Loucy (cell line): ENCODE measurements at regions not wholly inside any gene's neighbourhood (a gene's known extent, or its start where the extent isn't known, plus 50 kb on each side); places are given as distances from the start of the nearest gene placed in this dataset.

Source experiments
- H2AFZ ChIP-seq: fragments of 200-600 bp; sonication (generic); 2 replicates; pipeline ENCODE4 v1.6.0; 2016; ENCODE audit warnings: antibody characterized with exemption, mild to moderate bottlenecking, low read length, moderate library complexity
- H3F3A ChIP-seq: fragments of 200-600 bp; 2 replicates; pipeline ENCODE4 v1.6.0; 2016; ENCODE audit warnings: antibody characterized with exemption, low read depth, mild to moderate bottlenecking
- H3K27me3 ChIP-seq: fragments of 200-600 bp; sonication (generic); 2 replicates; pipeline ENCODE4 v1.6.1; 2014; ENCODE audit warnings: low read length, mild to moderate bottlenecking; ENCODE audit not compliant: insufficient read depth, poor library complexity, severe bottlenecking
- H3K36me3 ChIP-seq: fragments of 200-600 bp; sonication (generic); 2 replicates; pipeline ENCODE4 v1.6.1; 2016; ENCODE audit warnings: low read length; ENCODE audit not compliant: insufficient read depth
- H3K4me1 ChIP-seq: fragments of 200-600 bp; sonication (generic); 2 replicates; pipeline ENCODE4 v1.5.1; 2014; ENCODE audit warnings: low read length, mild to moderate bottlenecking; ENCODE audit not compliant: insufficient read depth, poor library complexity, severe bottlenecking
- H3K4me2 ChIP-seq: fragments of 200-600 bp; sonication (generic); 2 replicates; pipeline ENCODE4 v1.6.0; 2014; ENCODE audit warnings: antibody characterized with exemption, low read length, low read depth, mild to moderate bottlenecking; ENCODE audit not compliant: poor library complexity, severe bottlenecking
- H3K4me3 ChIP-seq: fragments of 200-600 bp; sonication (generic); 2 replicates; pipeline ENCODE4 v1.5.1; 2014; ENCODE audit warnings: low read length, mild to moderate bottlenecking, mixed read lengths; ENCODE audit not compliant: poor library complexity, severe bottlenecking
- H3K79me2 ChIP-seq: fragments of 200-600 bp; sonication (generic); 2 replicates; pipeline ENCODE4 v1.6.1; 2014; ENCODE audit warnings: low read length; ENCODE audit not compliant: insufficient read depth
- H3K9ac ChIP-seq: fragments of 200-600 bp; sonication (generic); 2 replicates; pipeline ENCODE4 v1.6.0; 2014; ENCODE audit warnings: mild to moderate bottlenecking, low read depth, low read length, moderate library complexity; ENCODE audit not compliant: poor library complexity, severe bottlenecking
- H3K9me2 ChIP-seq: fragments of 200-600 bp; sonication (generic); replicated peaks from 2 replicates; pipeline ENCODE4 v1.6.1; 2016; ENCODE audit warnings: low read depth, low read length, mixed read lengths
- H3K9me3 ChIP-seq: fragments of 200-600 bp; sonication (generic); 2 replicates; pipeline ENCODE4 v1.6.1; 2014; ENCODE audit warnings: mild to moderate bottlenecking, antibody characterized with exemption, low read length, low read depth; ENCODE audit not compliant: insufficient read depth
- H4K20me1 ChIP-seq: fragments of 200-600 bp; sonication (generic); 2 replicates; pipeline ENCODE4 v1.6.0; 2014; ENCODE audit warnings: antibody characterized with exemption, low read length, mild to moderate bottlenecking; ENCODE audit not compliant: insufficient read depth, poor library complexity, severe bottlenecking
- EZH2phosphoT487 ChIP-seq: fragments of 200-600 bp; IDR thresholded peaks from 2 replicates; pipeline ENCODE4 v1.6.1; 2018; ENCODE audit warnings: antibody characterized with exemption, mild to moderate bottlenecking, moderate library complexity, borderline replicate concordance
- TF ChIP-seq, protein P1 (sequence below): fragments of 200-600 bp; sonication (generic); conservative IDR thresholded peaks from 2 replicates; pipeline ENCODE4 v1.5.1; 2014; ENCODE audit warnings: mild to moderate bottlenecking, antibody characterized with exemption, low read length

DNA sequence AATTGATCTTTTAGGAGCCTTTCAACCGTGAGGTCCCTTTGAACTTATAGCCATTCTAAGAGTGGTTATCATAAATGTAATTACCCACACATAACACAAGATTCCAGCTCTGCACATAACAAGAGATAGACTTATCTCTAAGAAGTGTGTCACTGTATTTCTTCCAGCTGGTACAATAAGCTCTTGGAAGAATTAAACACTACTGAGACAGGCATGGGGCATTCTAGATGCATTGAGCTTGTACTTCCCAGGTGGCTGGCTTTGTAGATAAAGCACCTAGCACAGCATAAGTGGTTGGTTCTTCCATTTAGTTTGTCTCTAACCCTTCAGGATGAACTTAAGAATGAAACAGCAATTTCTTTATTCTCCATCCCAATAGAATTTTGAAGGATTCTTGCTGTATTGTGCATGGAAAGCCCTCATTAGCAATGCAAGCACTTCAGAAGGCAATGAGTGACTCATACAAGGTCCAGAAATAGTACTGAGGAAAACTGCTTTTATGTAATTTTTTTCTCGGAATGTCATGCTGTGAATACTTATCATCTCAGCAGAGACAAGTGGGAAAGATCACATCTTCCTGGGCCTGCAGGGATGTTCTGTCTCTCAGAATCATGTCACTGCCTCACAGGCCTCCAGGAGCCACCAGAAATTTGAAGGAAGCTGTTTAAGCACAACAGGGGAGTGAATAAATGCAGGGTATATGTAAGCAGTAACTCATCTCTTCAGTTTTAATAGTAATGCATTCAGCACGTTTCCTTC is 91.1 kb upstream of the CD180 start:
- Histone ChIP-seq H3K79me2 (no peaks in the 10 kb centered on the region), H2AFZ (no peak overlapping the region), H3K9me3 (no peaks in the 10 kb centered on the region), H3K27me3 (no peaks in the 10 kb centered on the region), H3K36me3 (no peaks in the 10 kb centered on the region), H3K4me3 (no peak overlapping the region), H3K4me2 (no peak overlapping the region), H4K20me1 (no peaks in the 10 kb centered on the region), H3K4me1 (no peaks in the 10 kb centered on the region), H3K9me2 (no peaks in the 10 kb centered on the region), H3K9ac (no peak overlapping the region), H3F3A (no peaks in the 10 kb centered on the region)
- TF ChIP-seq, protein P1, sequence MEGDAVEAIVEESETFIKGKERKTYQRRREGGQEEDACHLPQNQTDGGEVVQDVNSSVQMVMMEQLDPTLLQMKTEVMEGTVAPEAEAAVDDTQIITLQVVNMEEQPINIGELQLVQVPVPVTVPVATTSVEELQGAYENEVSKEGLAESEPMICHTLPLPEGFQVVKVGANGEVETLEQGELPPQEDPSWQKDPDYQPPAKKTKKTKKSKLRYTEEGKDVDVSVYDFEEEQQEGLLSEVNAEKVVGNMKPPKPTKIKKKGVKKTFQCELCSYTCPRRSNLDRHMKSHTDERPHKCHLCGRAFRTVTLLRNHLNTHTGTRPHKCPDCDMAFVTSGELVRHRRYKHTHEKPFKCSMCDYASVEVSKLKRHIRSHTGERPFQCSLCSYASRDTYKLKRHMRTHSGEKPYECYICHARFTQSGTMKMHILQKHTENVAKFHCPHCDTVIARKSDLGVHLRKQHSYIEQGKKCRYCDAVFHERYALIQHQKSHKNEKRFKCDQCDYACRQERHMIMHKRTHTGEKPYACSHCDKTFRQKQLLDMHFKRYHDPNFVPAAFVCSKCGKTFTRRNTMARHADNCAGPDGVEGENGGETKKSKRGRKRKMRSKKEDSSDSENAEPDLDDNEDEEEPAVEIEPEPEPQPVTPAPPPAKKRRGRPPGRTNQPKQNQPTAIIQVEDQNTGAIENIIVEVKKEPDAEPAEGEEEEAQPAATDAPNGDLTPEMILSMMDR, result no peak
- TF ChIP-seq EZH2phosphoT487, result no peak

DNA sequence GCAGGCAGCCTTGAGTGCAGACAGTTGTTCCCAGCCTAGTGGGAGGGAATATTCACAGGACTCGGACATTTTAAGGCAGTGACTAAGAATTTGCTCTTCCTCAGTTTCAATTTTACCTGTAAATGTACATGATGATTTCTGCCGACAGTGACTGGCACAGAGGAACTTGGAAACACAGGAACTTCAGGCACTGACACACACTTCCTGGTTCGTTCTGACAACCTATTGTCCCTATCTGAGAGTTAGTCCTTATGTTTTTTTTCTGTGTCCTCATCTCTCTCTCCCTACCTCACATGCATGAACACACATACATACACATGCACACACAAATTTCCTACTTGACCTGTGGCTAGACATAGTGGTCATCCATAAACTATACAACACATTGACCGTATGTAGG is 89.4 kb upstream of the CD180 start:
- Histone ChIP-seq H3K27me3 (no peaks in the 10 kb centered on the region), H3K9me3 (no peaks in the 10 kb centered on the region), H3F3A (no peaks in the 10 kb centered on the region), H3K4me2 (no peak overlapping the region), H3K4me3 (no peak overlapping the region), H3K79me2 (no peaks in the 10 kb centered on the region), H3K36me3 (no peaks in the 10 kb centered on the region), H3K4me1 (no peaks in the 10 kb centered on the region), H3K9me2 (no peaks in the 10 kb centered on the region), H2AFZ (peak overlapping the region; percentile 56; the same call in 1 of the 2 replicates), H4K20me1 (no peaks in the 10 kb centered on the region), H3K9ac (no peak overlapping the region)
- TF ChIP-seq, protein P1, result no peak
- no peak for TF ChIP-seq EZH2phosphoT487

DNA sequence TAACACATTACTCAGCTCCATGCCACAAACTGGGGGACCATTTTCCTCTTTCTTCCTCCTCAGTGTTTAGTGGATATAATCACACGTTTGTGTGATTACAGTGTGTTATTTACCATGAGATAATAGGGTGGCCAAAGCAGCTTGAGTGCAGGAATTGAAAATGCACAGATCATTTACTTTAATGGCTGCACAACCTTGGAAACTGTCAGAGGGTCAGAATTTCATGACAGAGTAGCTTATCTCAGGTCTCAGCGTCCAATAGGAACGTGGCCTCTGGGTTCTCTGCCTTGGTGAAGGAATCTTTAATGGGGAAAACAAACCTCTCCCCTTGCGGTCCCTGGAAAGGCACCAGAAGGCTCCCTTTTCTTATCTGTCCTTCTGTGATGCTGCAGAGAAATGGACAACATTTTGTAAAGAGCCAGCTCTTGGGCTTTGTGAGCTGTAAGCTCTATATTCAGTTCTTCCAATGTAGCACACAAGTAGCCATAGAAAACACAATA is 87.4 kb upstream of the CD180 start:
- H3K4me1 ChIP-seq, result no peaks in the 10 kb centered on the region
- TF ChIP-seq, protein P1, result no peak
- TF ChIP-seq EZH2phosphoT487, result no peak
- H3F3A ChIP-seq, result no peaks in the 10 kb centered on the region

More for the DNA sequence above, 87.4 kb upstream of the CD180 start:
- Histone ChIP-seq H3K9me3 (no peaks in the 10 kb centered on the region), H3K4me3 (no peak overlapping the region), H3K9me2 (no peaks in the 10 kb centered on the region), H2AFZ (no peak overlapping the region), H4K20me1 (no peaks in the 10 kb centered on the region), H3K36me3 (no peaks in the 10 kb centered on the region), H3K27me3 (no peaks in the 10 kb centered on the region), H3K4me2 (no peak overlapping the region), H3K79me2 (no peaks in the 10 kb centered on the region), H3K9ac (no peak overlapping the region)
